ENCODE measurements at regions not wholly inside any gene's neighbourhood (a gene's known extent, or its start where the extent isn't known, plus 50 kb on each side); places are given as distances from the start of the nearest gene placed in this dataset.

- no peak for FAIRE-seq
- no peak for DNase-seq (ENCODE audit: insufficient read length, low spot score)
- no peak for TF ChIP-seq POU2F2 (IDR thresholded peaks at IDR 0.05; ENCODE audit: low read depth, low read length)
- no peak for TF ChIP-seq PAX5 (IDR thresholded peaks at IDR 0.05; ENCODE audit: insufficient read depth, low read length, severe bottlenecking)
- TF ChIP-seq POLR2A (IDR thresholded peaks at IDR 0.05; ENCODE audit: low read depth, low read length), result no peak
- TF ChIP-seq SPI1 (IDR thresholded peaks at IDR 0.05; ENCODE audit: low read depth, low read length), result no peak
- TF ChIP-seq TAF1 (IDR thresholded peaks at IDR 0.05; ENCODE audit: low read depth, low read length), result no peak
- TF ChIP-seq POLR2AphosphoS5 (IDR thresholded peaks at IDR 0.05; ENCODE audit: low read depth, low read length), result no peak
Observed at GRCh38 chr12:124432376-124432775, 135.0 kb downstream of the NCOR2 start.

GRCh38 chr12:124431971-124432370 lies 135.4 kb downstream of the NCOR2 start:
- DNase-seq (ENCODE audit: insufficient read length, low spot score) (no peak), FAIRE-seq (no peak)
- no peak for TF ChIP-seq POLR2A (IDR thresholded peaks at IDR 0.05; ENCODE audit: low read depth, low read length)
- no peak for TF ChIP-seq PAX5 (IDR thresholded peaks at IDR 0.05; ENCODE audit: insufficient read depth, low read length, severe bottlenecking)
- no peak for TF ChIP-seq POLR2AphosphoS5 (IDR thresholded peaks at IDR 0.05; ENCODE audit: low read depth, low read length)
- TF ChIP-seq TAF1 (IDR thresholded peaks at IDR 0.05; ENCODE audit: low read depth, low read length), result no peak
- TF ChIP-seq POU2F2 (IDR thresholded peaks at IDR 0.05; ENCODE audit: low read depth, low read length), result no peak
- no peak for TF ChIP-seq SPI1 (IDR thresholded peaks at IDR 0.05; ENCODE audit: low read depth, low read length)

DNA sequence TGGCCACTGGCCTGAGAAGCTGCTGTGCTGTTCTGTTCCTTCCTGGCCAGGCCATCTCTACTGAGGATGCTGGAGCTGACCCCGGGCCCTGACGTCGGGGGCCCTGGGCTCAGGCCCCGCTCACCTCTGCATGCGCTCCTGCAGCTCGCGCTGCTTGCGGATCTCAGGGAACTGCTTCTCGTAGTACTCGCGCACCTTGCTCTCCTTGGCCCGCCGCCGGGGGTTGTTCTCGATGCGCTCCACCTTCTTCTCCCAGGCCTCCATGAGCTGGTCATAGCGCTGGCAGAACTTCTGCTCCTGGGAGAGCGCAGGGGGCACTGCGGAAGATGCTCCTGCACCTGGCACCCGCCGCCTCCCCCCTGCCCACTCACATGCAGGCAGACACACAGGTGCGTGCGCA lies 135.6 kb downstream of the RFLNA start:
- DNase-seq (ENCODE audit: insufficient read length, low spot score) (no peak), FAIRE-seq (no peak)
- TF ChIP-seq POU2F2 (IDR thresholded peaks at IDR 0.05; ENCODE audit: low read depth, low read length), result no peak
- TF ChIP-seq TAF1 (IDR thresholded peaks at IDR 0.05; ENCODE audit: low read depth, low read length), result no peak
- TF ChIP-seq POLR2AphosphoS5 (IDR thresholded peaks at IDR 0.05; ENCODE audit: low read depth, low read length), result no peak
- TF ChIP-seq SPI1 (IDR thresholded peaks at IDR 0.05; ENCODE audit: low read depth, low read length), result no peak
- TF ChIP-seq POLR2A (IDR thresholded peaks at IDR 0.05; ENCODE audit: low read depth, low read length), result no peak
- no peak for TF ChIP-seq PAX5 (IDR thresholded peaks at IDR 0.05; ENCODE audit: insufficient read depth, low read length, severe bottlenecking)

GRCh38 chr12:124429535-124429934 lies 134.6 kb downstream of the RFLNA start:
- TF ChIP-seq POLR2A (IDR thresholded peaks at IDR 0.05; ENCODE audit: low read depth, low read length) (no peak), TAF1 (IDR thresholded peaks at IDR 0.05; ENCODE audit: low read depth, low read length) (no peak), PAX5 (IDR thresholded peaks at IDR 0.05; ENCODE audit: insufficient read depth, low read length, severe bottlenecking) (no peak), POLR2AphosphoS5 (IDR thresholded peaks at IDR 0.05; ENCODE audit: low read depth, low read length) (no peak), SPI1 (IDR thresholded peaks at IDR 0.05; ENCODE audit: low read depth, low read length) (no peak), POU2F2 (IDR thresholded peaks at IDR 0.05; ENCODE audit: low read depth, low read length) (no peak)
- FAIRE-seq (no peak), DNase-seq (ENCODE audit: insufficient read length, low spot score) (no peak)

DNA sequence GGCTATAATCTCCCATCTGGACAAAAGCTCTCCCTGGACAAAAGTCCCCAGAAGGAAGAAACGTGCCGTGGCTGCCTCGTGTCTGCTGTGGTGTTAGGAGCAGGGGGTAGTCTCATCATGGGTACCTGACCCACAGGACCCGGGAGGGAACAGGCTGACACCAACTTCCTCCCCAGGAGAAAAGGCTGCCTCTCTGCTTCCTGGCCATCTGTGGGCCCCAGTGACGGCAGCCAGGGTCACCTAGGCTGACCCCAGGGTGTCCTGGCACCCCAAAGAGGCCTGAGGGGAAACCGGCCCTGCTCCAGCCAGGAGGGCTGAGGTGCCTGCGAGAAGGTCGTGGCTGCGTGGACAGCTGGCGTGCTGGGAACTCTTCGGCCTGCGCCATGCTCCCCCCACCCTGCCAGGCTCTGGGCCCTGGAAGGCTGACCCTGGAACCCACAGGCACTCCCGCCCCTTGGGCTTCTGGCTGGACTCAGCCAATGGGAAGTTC lies 133.9 kb downstream of the RFLNA start:
- no peak for FAIRE-seq
- no peak for TF ChIP-seq POLR2A (IDR thresholded peaks at IDR 0.05; ENCODE audit: low read depth, low read length)
- no peak for TF ChIP-seq SPI1 (IDR thresholded peaks at IDR 0.05; ENCODE audit: low read depth, low read length)
- no peak for TF ChIP-seq POU2F2 (IDR thresholded peaks at IDR 0.05; ENCODE audit: low read depth, low read length)
- no peak for TF ChIP-seq POLR2AphosphoS5 (IDR thresholded peaks at IDR 0.05; ENCODE audit: low read depth, low read length)
- no peak for TF ChIP-seq PAX5 (IDR thresholded peaks at IDR 0.05; ENCODE audit: insufficient read depth, low read length, severe bottlenecking)
- no peak for TF ChIP-seq TAF1 (IDR thresholded peaks at IDR 0.05; ENCODE audit: low read depth, low read length)
- DNase-seq (ENCODE audit: insufficient read length, low spot score), result no peak

- no peak for FAIRE-seq
Observed at GRCh38 chr12:124428136-124428791, 133.4 kb downstream of the RFLNA start.

GRCh38 chr12:124426594-124427555 lies 132.0 kb downstream of the RFLNA start:
- FAIRE-seq (no peak), DNase-seq (ENCODE audit: insufficient read length, low spot score) (no peak)
- 0 out of 2 replicates have a peak, but pooled peaks have one; percentile 28 for TF ChIP-seq POLR2AphosphoS5 (IDR thresholded peaks at IDR 0.05; ENCODE audit: low read depth, low read length)
- TF ChIP-seq TAF1 (IDR thresholded peaks at IDR 0.05; ENCODE audit: low read depth, low read length), result no peak
- no peak for TF ChIP-seq SPI1 (IDR thresholded peaks at IDR 0.05; ENCODE audit: low read depth, low read length)

More at GRCh38 chr12:124428136-124428791, 133.4 kb downstream of the RFLNA start:
- TF ChIP-seq POU2F2 (IDR thresholded peaks at IDR 0.05; ENCODE audit: low read depth, low read length) (no peak), SPI1 (IDR thresholded peaks at IDR 0.05; ENCODE audit: low read depth, low read length) (no peak), PAX5 (IDR thresholded peaks at IDR 0.05; ENCODE audit: insufficient read depth, low read length, severe bottlenecking) (no peak), TAF1 (IDR thresholded peaks at IDR 0.05; ENCODE audit: low read depth, low read length) (no peak), POLR2AphosphoS5 (IDR thresholded peaks at IDR 0.05; ENCODE audit: low read depth, low read length) (no peak), POLR2A (IDR thresholded peaks at IDR 0.05; ENCODE audit: low read depth, low read length) (no peak)
- DNase-seq (ENCODE audit: insufficient read length, low spot score), result no peak

- TF ChIP-seq SPI1 (IDR thresholded peaks at IDR 0.05; ENCODE audit: low read depth, low read length) (no peak), POLR2A (IDR thresholded peaks at IDR 0.05; ENCODE audit: low read depth, low read length) (no peak), PAX5 (IDR thresholded peaks at IDR 0.05; ENCODE audit: insufficient read depth, low read length, severe bottlenecking) (no peak), POU2F2 (IDR thresholded peaks at IDR 0.05; ENCODE audit: low read depth, low read length) (no peak), TAF1 (IDR thresholded peaks at IDR 0.05; ENCODE audit: low read depth, low read length) (no peak), POLR2AphosphoS5 (IDR thresholded peaks at IDR 0.05; ENCODE audit: low read depth, low read length) (no peak)
- FAIRE-seq (no peak), DNase-seq (ENCODE audit: insufficient read length, low spot score) (no peak)
Observed at GRCh38 chr12:124425667-124426066, 130.8 kb downstream of the RFLNA start.

- DNase-seq (ENCODE audit: insufficient read length, low spot score) (no peak), FAIRE-seq (no peak)
- TF ChIP-seq POU2F2 (IDR thresholded peaks at IDR 0.05; ENCODE audit: low read depth, low read length) (no peak), POLR2A (IDR thresholded peaks at IDR 0.05; ENCODE audit: low read depth, low read length) (no peak), TAF1 (IDR thresholded peaks at IDR 0.05; ENCODE audit: low read depth, low read length) (no peak), PAX5 (IDR thresholded peaks at IDR 0.05; ENCODE audit: insufficient read depth, low read length, severe bottlenecking) (no peak), POLR2AphosphoS5 (IDR thresholded peaks at IDR 0.05; ENCODE audit: low read depth, low read length) (no peak), SPI1 (IDR thresholded peaks at IDR 0.05; ENCODE audit: low read depth, low read length) (no peak)
Observed at GRCh38 chr12:124424516-124424905, 129.6 kb downstream of the RFLNA start.

All from GM12891 (cell line).